ENCODE measurements at regions not wholly inside any gene's neighbourhood (a gene's known extent, or its start where the extent isn't known, plus 50 kb on each side); places are given as distances from the start of the nearest gene placed in this dataset.
"Not testable (repeated sequence)": the region's sequence is repeated elsewhere in the genome, so short reads cannot be mapped to it uniquely, and the experiment has no call there.

GRCh38 chr1:219081943-219082925 lies 91.4 kb upstream of the LYPLAL1 start:
- no peak overlapping the region for H3K27ac Mint-ChIP-seq
- no peak for DNase-seq
- CTCF ChIA-PET, result no interaction called here

DNA sequence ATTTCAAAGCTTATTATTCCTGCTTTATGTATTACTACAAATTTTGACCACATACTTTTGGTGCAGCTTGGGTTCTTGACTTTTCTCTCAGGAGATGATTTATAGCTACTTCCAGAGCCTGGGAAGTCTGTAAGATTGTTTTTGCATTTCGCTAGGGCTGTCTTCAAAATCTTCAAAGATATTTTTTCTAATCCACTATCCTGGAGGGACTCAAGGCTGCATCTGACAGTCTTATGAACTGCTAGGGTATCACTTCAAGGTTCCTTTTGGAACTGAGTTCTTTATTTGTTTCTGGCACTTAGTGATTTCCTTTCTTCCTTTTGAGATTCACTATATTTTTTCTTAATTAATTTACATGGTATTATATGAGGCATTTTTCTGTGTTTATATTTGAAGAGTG lies 90.0 kb upstream of the LYPLAL1 start:
- Mint-ChIP-seq H3K4me1 (no peaks in the 10 kb centered on the region), H3K4me3 (no peak overlapping the region), H3K36me3 (ENCODE audit: low read depth) (no peaks in the 10 kb centered on the region), H3K27ac (no peak overlapping the region), H3K27me3 (no peaks in the 10 kb centered on the region), H3K9me3 (no peaks in the 10 kb centered on the region)
- ChIA-PET POLR2A (no interaction called here), CTCF (no interaction called here)
- no peak for DNase-seq

More at GRCh38 chr1:219081943-219082925, 91.4 kb upstream of the LYPLAL1 start:
- Mint-ChIP-seq H3K4me1 (no peaks in the 10 kb centered on the region), H3K27me3 (no peaks in the 10 kb centered on the region), H3K36me3 (ENCODE audit: low read depth) (no peaks in the 10 kb centered on the region), H3K4me3 (no peak overlapping the region), H3K9me3 (no peaks in the 10 kb centered on the region)
- POLR2A ChIA-PET, result no interaction called here

DNA sequence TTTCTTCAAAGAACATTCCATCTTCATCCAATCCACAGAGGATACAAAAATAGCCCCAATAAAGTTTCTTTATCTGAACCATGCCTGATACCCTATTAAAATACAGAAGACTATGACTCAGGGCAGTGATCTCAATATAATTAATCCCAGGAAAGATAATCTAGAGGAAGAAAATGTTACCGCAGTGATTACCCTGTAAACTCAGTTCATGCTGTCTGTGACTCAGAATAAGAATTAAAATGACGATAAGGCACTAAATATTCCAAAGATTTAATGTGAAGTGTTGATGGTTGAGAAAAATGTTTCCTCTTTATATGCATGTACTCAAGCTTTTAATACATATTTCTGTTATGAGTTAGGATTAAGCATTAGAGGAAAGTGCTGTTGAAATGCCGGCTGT lies 88.6 kb upstream of the LYPLAL1 start:
- Mint-ChIP-seq H3K27ac (no peak overlapping the region), H3K36me3 (ENCODE audit: low read depth) (no peaks in the 10 kb centered on the region), H3K4me1 (no peaks in the 10 kb centered on the region), H3K9me3 (no peaks in the 10 kb centered on the region), H3K4me3 (no peak overlapping the region), H3K27me3 (no peaks in the 10 kb centered on the region)
- POLR2A ChIA-PET, result no interaction called here
- DNase-seq, result no peak
- CTCF ChIA-PET, result no interaction called here

DNA sequence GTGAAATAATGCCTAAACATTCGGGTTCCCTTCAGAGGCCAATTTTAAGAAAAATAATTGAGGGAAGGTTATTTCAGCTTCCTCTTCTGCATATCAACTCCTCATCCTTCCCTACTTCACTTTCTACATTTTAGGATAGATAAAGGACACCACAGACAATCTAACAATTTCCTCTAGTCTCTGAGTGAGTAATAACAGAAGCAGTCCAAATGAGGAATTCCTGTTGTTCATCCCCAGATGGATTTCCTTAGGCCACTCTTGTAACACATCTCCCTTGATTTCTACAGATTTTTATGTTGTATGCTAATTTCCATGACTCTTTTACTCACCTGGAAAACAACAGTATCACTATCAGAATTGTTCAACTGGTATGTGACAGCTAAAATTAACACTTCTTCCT lies 87.7 kb upstream of the LYPLAL1 start:
- Mint-ChIP-seq H3K9me3 (no peaks in the 10 kb centered on the region), H3K27me3 (no peaks in the 10 kb centered on the region), H3K27ac (no peak overlapping the region), H3K4me3 (no peak overlapping the region), H3K36me3 (ENCODE audit: low read depth) (no peaks in the 10 kb centered on the region), H3K4me1 (no peaks in the 10 kb centered on the region)
- ChIA-PET POLR2A (no interaction called here), CTCF (no interaction called here)
- DNase-seq, result no peak

- CTCF ChIA-PET, result no interaction called here
- H3K27me3 Mint-ChIP-seq, result no peaks in the 10 kb centered on the region
Observed at GRCh38 chr1:219086956-219087469, 86.7 kb upstream of the LYPLAL1 start.

DNA sequence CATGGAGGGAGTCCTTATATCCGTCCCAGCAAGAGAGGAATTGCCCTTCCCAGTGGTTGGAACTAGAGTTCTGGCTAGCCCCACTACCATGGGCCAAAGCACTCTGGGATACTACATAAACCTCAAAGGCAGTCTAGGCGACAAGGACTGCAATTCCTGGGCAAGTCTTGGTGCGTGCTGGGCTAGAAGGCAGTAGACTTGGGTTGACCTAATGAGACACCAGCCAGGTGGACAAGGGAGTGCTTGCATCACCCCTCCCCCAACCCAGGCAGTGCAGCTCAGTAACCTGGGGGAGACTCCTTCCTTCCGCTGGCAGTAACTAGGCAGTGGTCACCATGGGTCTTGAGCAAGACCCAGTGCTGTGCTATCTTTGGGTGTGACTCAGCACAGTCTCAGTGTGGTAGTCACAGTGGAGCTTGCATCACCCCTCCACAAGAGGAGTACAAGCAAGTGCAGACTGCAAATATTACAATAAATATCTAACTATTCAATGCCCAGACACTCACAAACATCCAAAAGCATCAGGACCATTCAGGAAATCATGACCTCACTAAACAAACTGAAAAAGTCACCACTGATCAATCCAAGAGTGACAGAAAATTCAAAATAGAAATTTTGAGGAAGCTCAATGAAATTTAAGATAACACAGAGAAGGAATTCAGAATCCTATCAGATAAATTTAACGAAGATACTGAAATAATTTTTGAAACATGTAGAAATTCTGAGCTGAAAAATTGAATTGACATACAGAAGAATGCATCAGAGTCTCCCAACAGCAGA lies 84.7 kb upstream of the LYPLAL1 start:
- POLR2A ChIA-PET, result no interaction called here
- Mint-ChIP-seq H3K4me1 (no peaks in the 10 kb centered on the region), H3K9me3 (no peaks in the 10 kb centered on the region), H3K27me3 (no peaks in the 10 kb centered on the region), H3K4me3 (no peak overlapping the region), H3K27ac (no peak overlapping the region), H3K36me3 (ENCODE audit: low read depth) (no peaks in the 10 kb centered on the region)
- no peak for DNase-seq
- CTCF ChIA-PET, result no interaction called here

More at GRCh38 chr1:219086956-219087469, 86.7 kb upstream of the LYPLAL1 start:
- Mint-ChIP-seq H3K9me3 (no peaks in the 10 kb centered on the region), H3K4me1 (no peaks in the 10 kb centered on the region), H3K36me3 (ENCODE audit: low read depth) (no peaks in the 10 kb centered on the region), H3K4me3 (no peak overlapping the region), H3K27ac (no peak overlapping the region)
- POLR2A ChIA-PET, result no interaction called here
- DNase-seq, result no peak

DNA sequence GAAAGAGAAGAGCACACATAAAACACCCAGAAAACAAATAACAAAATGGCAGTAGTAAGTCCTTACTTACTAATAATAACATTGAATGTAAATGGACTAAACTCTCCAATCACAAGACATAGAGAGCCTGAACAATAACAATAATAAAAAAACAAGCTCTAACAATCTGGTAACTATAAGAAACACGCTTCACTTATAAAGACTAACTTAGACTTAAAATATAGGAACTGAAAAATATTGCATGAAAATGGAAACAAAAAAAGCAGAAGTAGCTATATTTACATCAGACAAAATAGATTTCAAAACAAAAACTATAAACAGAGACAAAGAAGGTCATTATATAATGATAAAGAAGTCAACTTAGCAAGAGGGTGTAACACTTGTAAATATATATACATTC lies 83.1 kb upstream of the LYPLAL1 start:
- Mint-ChIP-seq H3K9me3 (no peaks in the 10 kb centered on the region), H3K4me1 (no peaks in the 10 kb centered on the region), H3K27me3 (no peaks in the 10 kb centered on the region), H3K27ac (no peak overlapping the region), H3K4me3 (no peak overlapping the region), H3K36me3 (ENCODE audit: low read depth) (no peaks in the 10 kb centered on the region)
- ChIA-PET CTCF (no interaction called here), POLR2A (no interaction called here)
- DNase-seq, result no peak

DNA sequence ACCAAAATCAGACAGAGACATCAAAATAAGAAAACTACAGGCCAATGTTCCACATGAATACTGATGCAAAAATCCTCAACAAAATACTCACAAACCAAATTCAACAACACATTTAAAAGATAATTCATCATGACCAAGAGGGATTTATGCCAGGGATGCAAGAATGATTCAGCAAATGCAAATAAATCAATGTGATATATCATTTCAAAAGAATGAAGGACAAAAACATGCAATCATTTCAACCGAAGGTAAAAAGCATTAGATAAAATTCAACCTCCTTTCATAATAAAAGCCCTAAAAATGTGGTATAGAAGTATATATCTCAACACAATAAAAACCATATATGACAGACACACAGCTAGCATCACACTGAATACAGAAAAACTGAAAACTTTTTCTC lies 81.5 kb upstream of the LYPLAL1 start:
- H3K4me3 Mint-ChIP-seq, result no peak overlapping the region
- H3K9me3 Mint-ChIP-seq, result no peaks in the 10 kb centered on the region

GRCh38 chr1:219099307-219099706 lies 74.4 kb upstream of the LYPLAL1 start:
- CTCF ChIA-PET, result no interaction called here
- Mint-ChIP-seq H3K36me3 (ENCODE audit: low read depth) (no peaks in the 10 kb centered on the region), H3K4me3 (no peak overlapping the region), H3K27me3 (no peaks in the 10 kb centered on the region), H3K9me3 (no peaks in the 10 kb centered on the region), H3K4me1 (no peaks in the 10 kb centered on the region), H3K27ac (no peak overlapping the region)
- POLR2A ChIA-PET, result no interaction called here
- DNase-seq, result no peak

More for the DNA sequence above, 81.5 kb upstream of the LYPLAL1 start:
- POLR2A ChIA-PET, result no interaction called here
- Mint-ChIP-seq H3K36me3 (ENCODE audit: low read depth) (no peaks in the 10 kb centered on the region), H3K27me3 (no peaks in the 10 kb centered on the region), H3K27ac (no peak overlapping the region), H3K4me1 (no peaks in the 10 kb centered on the region)
- CTCF ChIA-PET, result no interaction called here
- DNase-seq, result no peak

GRCh38 chr1:219100059-219100458 lies 73.6 kb upstream of the LYPLAL1 start:
- no peak for DNase-seq
- no peaks in the 10 kb centered on the region for H3K36me3 Mint-ChIP-seq (ENCODE audit: low read depth)
- CTCF ChIA-PET, result no interaction called here
- POLR2A ChIA-PET, result no interaction called here
- no peak overlapping the region for H3K27ac Mint-ChIP-seq
- H3K27me3 Mint-ChIP-seq, result no peaks in the 10 kb centered on the region
- H3K9me3 Mint-ChIP-seq, result no peaks in the 10 kb centered on the region
- no peaks in the 10 kb centered on the region for H3K4me1 Mint-ChIP-seq
- H3K4me3 Mint-ChIP-seq, result no peak overlapping the region

DNA sequence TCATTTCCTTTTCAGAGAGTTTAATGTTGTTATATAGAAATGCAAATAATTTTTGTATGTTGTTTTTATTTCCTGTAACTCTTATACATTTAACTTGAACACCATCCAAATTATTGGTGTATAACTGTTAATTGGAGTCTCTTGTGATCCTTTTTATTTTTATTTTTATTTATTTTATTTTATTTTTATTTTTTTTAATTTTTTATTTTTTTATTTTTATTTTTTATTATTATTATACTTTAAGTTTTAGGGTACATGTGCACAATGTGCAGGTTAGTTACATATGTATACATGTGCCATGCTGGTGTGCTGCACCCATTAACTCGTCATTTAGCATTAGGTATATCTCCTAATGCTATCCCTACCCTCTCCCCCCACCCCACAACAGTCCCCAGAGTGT lies 71.2 kb upstream of the LYPLAL1 start:
- POLR2A ChIA-PET; H3K4me1 Mint-ChIP-seq; H3K4me3 Mint-ChIP-seq; DNase-seq; H3K27ac Mint-ChIP-seq; H3K9me3 Mint-ChIP-seq; H3K27me3 Mint-ChIP-seq; H3K36me3 Mint-ChIP-seq (ENCODE audit: low read depth); CTCF ChIA-PET: not testable (repeated sequence)

DNA sequence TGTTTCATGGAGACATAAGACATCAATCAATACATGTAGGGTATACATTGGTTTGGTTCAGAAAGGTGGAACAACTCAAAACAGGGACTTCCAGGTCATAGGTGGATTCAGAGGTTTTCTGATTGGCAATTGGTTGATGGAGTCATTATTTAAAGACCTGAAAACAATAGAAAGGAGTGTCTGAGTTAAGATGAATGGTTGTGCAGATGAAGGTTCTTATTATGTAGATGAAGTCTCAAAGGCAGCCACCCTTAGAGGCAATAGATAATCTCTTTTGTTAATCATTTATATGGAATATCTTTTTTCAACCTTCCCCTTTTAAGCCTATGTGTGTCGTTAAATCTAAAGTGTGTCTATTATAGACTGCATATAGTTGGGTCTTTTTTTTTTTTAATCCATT lies 67.8 kb upstream of the LYPLAL1 start:
- Mint-ChIP-seq H3K27me3 (no peaks in the 10 kb centered on the region), H3K36me3 (ENCODE audit: low read depth) (no peaks in the 10 kb centered on the region), H3K27ac (no peak overlapping the region), H3K9me3 (peaks cover 2% of the 10 kb centered on the region), H3K4me1 (no peaks in the 10 kb centered on the region), H3K4me3 (no peak overlapping the region)
- ChIA-PET POLR2A (no interaction called here), CTCF (no interaction called here)
- DNase-seq, result no peak

- no peak for DNase-seq
- Mint-ChIP-seq H3K36me3 (ENCODE audit: low read depth) (no peaks in the 10 kb centered on the region), H3K4me3 (no peak overlapping the region), H3K27ac (no peak overlapping the region), H3K9me3 (peaks cover 9% of the 10 kb centered on the region), H3K4me1 (no peaks in the 10 kb centered on the region), H3K27me3 (no peaks in the 10 kb centered on the region)
- POLR2A ChIA-PET, result no interaction called here
- CTCF ChIA-PET, result no interaction called here
Observed at GRCh38 chr1:219109424-219110018, 64.2 kb upstream of the LYPLAL1 start.

Data from activated CD4-positive, alpha-beta memory T cell treated with anti-CD3 and anti-CD28 coated beads, Interleukin-2, amount 10 ng/mL, durations not matched to agents 7 days and 5 days (primary cell).